ENCODE measurements at regions not wholly inside any gene's neighbourhood (a gene's known extent, or its start where the extent isn't known, plus 50 kb on each side); places are given as distances from the start of the nearest gene placed in this dataset.
"Not testable (repeated sequence)": the region's sequence is repeated elsewhere in the genome, so short reads cannot be mapped to it uniquely, and the experiment has no call there.

GRCh38 chr15:20680257-20680815 is 138.7 kb upstream of the GOLGA6L6 start:
- DNase-seq (ENCODE audit: low spot score): not testable (repeated sequence)

GRCh38 chr15:20672470-20672869 is 130.9 kb upstream of the GOLGA6L6 start:
- DNase-seq (ENCODE audit: low spot score): peak; percentile 0

- DNase-seq (ENCODE audit: low spot score): no peak
These were observed 130.1 kb upstream of the GOLGA6L6 start for GRCh38 chr15:20671675-20672074.

GRCh38 chr15:20666410-20666809 is 124.8 kb upstream of the GOLGA6L6 start:
- peak; percentile 0 for DNase-seq (ENCODE audit: low spot score)

- peak; percentile 0 for DNase-seq (ENCODE audit: low spot score)
These were observed 124.1 kb upstream of the GOLGA6L6 start for GRCh38 chr15:20665653-20666052.

GRCh38 chr15:20659265-20659664 is 117.7 kb upstream of the GOLGA6L6 start:
- peak; percentile 0 for DNase-seq (ENCODE audit: low spot score)

- peak; percentile 0 for DNase-seq (ENCODE audit: low spot score)
These were observed 116.4 kb upstream of the GOLGA6L6 start for GRCh38 chr15:20658024-20658423.

GRCh38 chr15:20657084-20657483 is 115.5 kb upstream of the GOLGA6L6 start:
- DNase-seq (ENCODE audit: low spot score): no peak

GRCh38 chr15:20652914-20653313 is 111.3 kb upstream of the GOLGA6L6 start:
- no peak for DNase-seq (ENCODE audit: low spot score)

- DNase-seq (ENCODE audit: low spot score): not testable (repeated sequence)
These were observed 106.9 kb upstream of the GOLGA6L6 start for GRCh38 chr15:20648402-20648975.

GRCh38 chr15:20646529-20647142 is 105.0 kb upstream of the GOLGA6L6 start:
- DNase-seq (ENCODE audit: low spot score): no peak

GRCh38 chr15:20645956-20646355 is 104.4 kb upstream of the GOLGA6L6 start:
- no peak for DNase-seq (ENCODE audit: low spot score)

- DNase-seq (ENCODE audit: low spot score): no peak
These were observed 103.3 kb upstream of the GOLGA6L6 start for GRCh38 chr15:20644896-20645295.

- no peak for DNase-seq (ENCODE audit: low spot score)
These were observed 102.3 kb upstream of the GOLGA6L6 start for GRCh38 chr15:20643829-20644425.

GRCh38 chr15:20643024-20643770 is 101.6 kb upstream of the GOLGA6L6 start:
- no peak for DNase-seq (ENCODE audit: low spot score)

- DNase-seq (ENCODE audit: low spot score): no peak
These were observed 100.6 kb upstream of the GOLGA6L6 start for GRCh38 chr15:20642054-20642767.

- DNase-seq (ENCODE audit: low spot score): not testable (repeated sequence)
These were observed 98.8 kb upstream of the GOLGA6L6 start for GRCh38 chr15:20640427-20640826.

- not testable (repeated sequence) for DNase-seq (ENCODE audit: low spot score)
These were observed 97.6 kb upstream of the GOLGA6L6 start for GRCh38 chr15:20639224-20639623.

GRCh38 chr15:20637499-20637898 is 95.9 kb upstream of the GOLGA6L6 start:
- not testable (repeated sequence) for DNase-seq (ENCODE audit: low spot score)

GRCh38 chr15:20629526-20629925 is 87.9 kb upstream of the GOLGA6L6 start:
- not testable (repeated sequence) for DNase-seq (ENCODE audit: low spot score)

GRCh38 chr15:20628538-20628937 is 86.9 kb upstream of the GOLGA6L6 start:
- not testable (repeated sequence) for DNase-seq (ENCODE audit: low spot score)

GRCh38 chr15:20625469-20625868 is 83.9 kb upstream of the GOLGA6L6 start:
- DNase-seq (ENCODE audit: low spot score): not testable (repeated sequence)

All from CD4-positive, alpha-beta T cell treated with Interleukin-2 at 100 ng/mL for 4 hours (primary cell).